ENCODE measurements at regions not wholly inside any gene's neighbourhood (a gene's known extent, or its start where the extent isn't known, plus 50 kb on each side); places are given as distances from the start of the nearest gene placed in this dataset.

- no peaks in the 10 kb centered on the region for H3K9me3 ChIP-seq (ENCODE audit: control insufficient read depth in 2 of 2, low read length in 2 of 2)
- H3K36me3 ChIP-seq (ENCODE audit: control insufficient read depth in 2 of 2, insufficient read depth in 2 of 2, low read length in 2 of 2): no peaks in the 10 kb centered on the region
- H3K4me3 ChIP-seq (ENCODE audit: low read length in 2 of 2): no peak overlapping the region
- no peaks in the 10 kb centered on the region for H3K27me3 ChIP-seq (ENCODE audit: control insufficient read depth in 2 of 2, insufficient read depth in 2 of 2, low read length in 2 of 2)
- no peak overlapping the region for H3K27ac ChIP-seq (ENCODE audit: low read depth in 2 of 2, low read length in 2 of 2)
- no peak overlapping the region for H3K9ac ChIP-seq (ENCODE audit: low read depth in 1 of 2, low read length in 2 of 2)
- H3K4me1 ChIP-seq (ENCODE audit: control insufficient read depth in 2 of 2, insufficient read depth in 2 of 2, low read length in 2 of 2): no peaks in the 10 kb centered on the region
Observed at GRCh38 chr18:42228581-42228980, 273.5 kb downstream of the PIK3C3 start.

DNA sequence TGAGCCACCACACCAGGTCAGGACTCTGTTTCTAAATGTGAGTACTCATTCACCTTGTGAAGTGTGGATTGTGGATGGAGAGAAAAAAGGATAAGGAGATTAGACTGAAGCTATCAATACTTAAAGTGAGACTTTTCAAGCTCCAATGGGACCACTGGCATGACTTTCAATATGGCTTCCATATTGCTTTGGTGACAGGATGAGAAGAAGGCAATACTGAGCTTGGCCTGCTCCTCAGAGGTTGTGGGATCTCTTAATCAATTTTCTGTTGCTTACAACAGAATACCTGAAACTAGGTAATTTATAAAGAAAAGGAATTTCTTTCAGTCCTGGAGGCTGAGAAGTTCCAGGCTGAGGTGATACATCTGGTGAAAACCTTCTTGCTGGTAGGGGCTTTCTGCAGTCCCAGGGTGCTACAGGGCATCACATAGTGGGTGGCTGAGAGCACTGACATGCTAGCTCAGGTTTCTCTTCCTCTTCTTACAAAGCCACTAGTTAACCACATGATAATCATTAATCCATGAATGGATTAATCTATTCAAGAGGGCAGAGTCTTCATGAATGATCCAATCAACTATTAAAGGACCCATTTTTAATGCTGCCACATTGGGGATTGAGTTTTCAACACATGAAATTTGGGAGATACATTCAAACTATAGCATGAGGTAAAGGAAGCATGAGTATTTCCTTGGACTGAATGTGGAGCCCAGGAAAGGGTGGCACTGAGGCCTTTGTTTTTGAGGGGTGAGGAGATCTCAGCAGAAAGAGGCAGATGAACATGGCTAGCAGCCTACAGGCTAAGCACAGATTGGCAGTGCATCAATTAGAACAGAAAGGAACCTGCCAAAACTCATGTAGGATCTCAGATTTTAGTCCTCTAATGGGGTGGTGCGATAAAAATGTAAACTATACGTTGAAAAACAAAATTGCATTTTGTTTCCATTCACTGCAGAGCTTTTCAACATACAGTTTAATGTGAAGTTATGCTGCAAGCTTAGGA, 274.5 kb downstream of the PIK3C3 start:
- Histone ChIP-seq H3K36me3 (ENCODE audit: control insufficient read depth in 2 of 2, insufficient read depth in 2 of 2, low read length in 2 of 2) (no peaks in the 10 kb centered on the region), H3K9me3 (ENCODE audit: control insufficient read depth in 2 of 2, low read length in 2 of 2) (no peaks in the 10 kb centered on the region), H3K4me1 (ENCODE audit: control insufficient read depth in 2 of 2, insufficient read depth in 2 of 2, low read length in 2 of 2) (no peaks in the 10 kb centered on the region), H3K27ac (ENCODE audit: low read depth in 2 of 2, low read length in 2 of 2) (no peak overlapping the region), H3K9ac (ENCODE audit: low read depth in 1 of 2, low read length in 2 of 2) (no peak overlapping the region), H3K27me3 (ENCODE audit: control insufficient read depth in 2 of 2, insufficient read depth in 2 of 2, low read length in 2 of 2) (no peaks in the 10 kb centered on the region), H3K4me3 (ENCODE audit: low read length in 2 of 2) (no peak overlapping the region)

- Histone ChIP-seq H3K27ac (ENCODE audit: low read depth in 2 of 2, low read length in 2 of 2) (no peak overlapping the region), H3K4me3 (ENCODE audit: low read length in 2 of 2) (no peak overlapping the region), H3K4me1 (ENCODE audit: control insufficient read depth in 2 of 2, insufficient read depth in 2 of 2, low read length in 2 of 2) (no peaks in the 10 kb centered on the region), H3K27me3 (ENCODE audit: control insufficient read depth in 2 of 2, insufficient read depth in 2 of 2, low read length in 2 of 2) (no peaks in the 10 kb centered on the region), H3K9ac (ENCODE audit: low read depth in 1 of 2, low read length in 2 of 2) (no peak overlapping the region), H3K9me3 (ENCODE audit: control insufficient read depth in 2 of 2, low read length in 2 of 2) (no peaks in the 10 kb centered on the region), H3K36me3 (ENCODE audit: control insufficient read depth in 2 of 2, insufficient read depth in 2 of 2, low read length in 2 of 2) (no peaks in the 10 kb centered on the region)
Observed at GRCh38 chr18:42230636-42231035, 275.6 kb downstream of the PIK3C3 start.

DNA sequence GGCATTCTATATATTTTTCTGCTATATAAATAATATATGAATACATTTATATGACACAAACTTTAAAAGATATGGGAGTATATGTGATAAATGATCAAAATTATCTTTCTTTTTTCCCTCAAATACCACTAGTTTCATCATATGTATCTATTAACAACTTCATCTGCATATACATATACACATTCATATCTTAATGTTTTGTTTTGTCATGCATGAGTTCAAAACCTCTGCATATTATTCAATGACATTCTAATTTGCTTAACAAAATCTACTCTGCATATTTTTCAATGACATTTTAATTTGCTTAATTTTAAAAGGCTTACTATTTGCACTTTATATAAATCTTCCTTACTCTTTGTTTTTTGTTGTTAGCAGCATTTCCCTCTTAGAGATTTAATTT, 276.2 kb downstream of the PIK3C3 start:
- Histone ChIP-seq H3K9ac (ENCODE audit: low read depth in 1 of 2, low read length in 2 of 2) (no peak overlapping the region), H3K4me3 (ENCODE audit: low read length in 2 of 2) (no peak overlapping the region), H3K36me3 (ENCODE audit: control insufficient read depth in 2 of 2, insufficient read depth in 2 of 2, low read length in 2 of 2) (no peaks in the 10 kb centered on the region), H3K4me1 (ENCODE audit: control insufficient read depth in 2 of 2, insufficient read depth in 2 of 2, low read length in 2 of 2) (no peaks in the 10 kb centered on the region), H3K27me3 (ENCODE audit: control insufficient read depth in 2 of 2, insufficient read depth in 2 of 2, low read length in 2 of 2) (no peaks in the 10 kb centered on the region), H3K9me3 (ENCODE audit: control insufficient read depth in 2 of 2, low read length in 2 of 2) (no peaks in the 10 kb centered on the region), H3K27ac (ENCODE audit: low read depth in 2 of 2, low read length in 2 of 2) (no peak overlapping the region)

DNA sequence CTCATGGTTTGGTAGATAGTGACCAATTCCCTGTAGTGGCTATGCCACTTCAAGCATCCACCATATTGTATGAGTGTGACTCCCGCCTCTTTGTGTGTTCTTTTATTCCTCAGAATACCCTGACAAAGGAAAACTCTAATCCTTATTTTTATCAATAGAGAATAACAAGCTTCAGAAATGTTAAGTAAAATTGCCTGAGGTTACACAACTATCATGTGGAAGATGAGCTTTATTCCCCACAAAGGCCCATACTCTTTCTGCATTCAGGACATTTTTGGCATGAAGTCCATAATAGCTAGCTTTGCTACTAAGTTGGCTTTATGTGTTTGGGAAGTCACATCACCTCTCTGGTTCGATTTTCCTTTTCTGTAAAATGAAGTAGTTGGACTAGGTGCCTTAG, 276.8 kb downstream of the PIK3C3 start:
- Histone ChIP-seq H3K27me3 (ENCODE audit: control insufficient read depth in 2 of 2, insufficient read depth in 2 of 2, low read length in 2 of 2) (no peaks in the 10 kb centered on the region), H3K27ac (ENCODE audit: low read depth in 2 of 2, low read length in 2 of 2) (no peak overlapping the region), H3K9ac (ENCODE audit: low read depth in 1 of 2, low read length in 2 of 2) (no peak overlapping the region), H3K4me1 (ENCODE audit: control insufficient read depth in 2 of 2, insufficient read depth in 2 of 2, low read length in 2 of 2) (no peaks in the 10 kb centered on the region), H3K4me3 (ENCODE audit: low read length in 2 of 2) (no peak overlapping the region), H3K36me3 (ENCODE audit: control insufficient read depth in 2 of 2, insufficient read depth in 2 of 2, low read length in 2 of 2) (no peaks in the 10 kb centered on the region), H3K9me3 (ENCODE audit: control insufficient read depth in 2 of 2, low read length in 2 of 2) (no peaks in the 10 kb centered on the region)

DNA sequence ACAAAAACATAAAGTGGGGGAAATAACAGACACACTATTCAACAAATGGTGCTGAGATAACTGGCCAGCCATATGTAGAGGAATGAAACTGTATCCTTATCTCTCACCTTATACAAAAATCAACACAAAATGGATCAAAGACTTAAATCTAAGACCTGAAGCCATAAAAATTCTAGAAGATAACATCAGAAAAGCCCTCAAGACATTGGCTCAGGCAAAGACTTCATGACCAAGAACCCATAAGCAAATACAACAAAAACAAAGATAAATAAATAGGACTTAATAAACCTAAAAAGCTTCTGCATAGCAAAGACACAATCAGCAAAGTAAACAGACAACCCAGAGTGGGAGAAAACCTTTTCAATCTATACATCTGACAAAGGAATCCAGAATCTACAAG, 278.9 kb downstream of the PIK3C3 start:
- no peak overlapping the region for H3K27ac ChIP-seq (ENCODE audit: low read depth in 2 of 2, low read length in 2 of 2)

DNA sequence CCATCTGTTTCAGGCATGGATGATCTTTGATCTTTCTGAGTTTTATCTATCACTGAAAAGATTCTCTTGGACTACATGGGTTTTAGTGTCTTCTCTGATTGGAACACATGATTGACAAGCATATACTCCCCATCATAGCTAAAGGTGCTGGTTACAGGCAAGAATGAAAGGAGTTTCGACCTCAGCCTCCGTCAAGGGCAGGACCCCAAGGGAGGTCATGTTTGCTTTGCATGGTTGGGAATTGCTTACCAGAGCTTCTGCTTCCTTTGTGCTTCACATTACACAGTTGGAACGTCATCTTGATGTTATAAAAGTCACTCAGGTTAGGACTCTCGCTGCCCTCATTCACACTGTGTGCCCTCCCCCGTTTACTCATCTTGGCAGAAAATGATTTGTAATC, 287.7 kb downstream of the PIK3C3 start:
- Histone ChIP-seq H3K9me3 (ENCODE audit: control insufficient read depth in 2 of 2, low read length in 2 of 2) (no peaks in the 10 kb centered on the region), H3K4me3 (ENCODE audit: low read length in 2 of 2) (no peak overlapping the region), H3K36me3 (ENCODE audit: control insufficient read depth in 2 of 2, insufficient read depth in 2 of 2, low read length in 2 of 2) (no peaks in the 10 kb centered on the region), H3K27me3 (ENCODE audit: control insufficient read depth in 2 of 2, insufficient read depth in 2 of 2, low read length in 2 of 2) (no peaks in the 10 kb centered on the region), H3K27ac (ENCODE audit: low read depth in 2 of 2, low read length in 2 of 2) (no peak overlapping the region), H3K9ac (ENCODE audit: low read depth in 1 of 2, low read length in 2 of 2) (no peak overlapping the region), H3K4me1 (ENCODE audit: control insufficient read depth in 2 of 2, insufficient read depth in 2 of 2, low read length in 2 of 2) (no peaks in the 10 kb centered on the region)

More for the DNA sequence above, 278.9 kb downstream of the PIK3C3 start:
- Histone ChIP-seq H3K9me3 (ENCODE audit: control insufficient read depth in 2 of 2, low read length in 2 of 2) (no peaks in the 10 kb centered on the region), H3K4me1 (ENCODE audit: control insufficient read depth in 2 of 2, insufficient read depth in 2 of 2, low read length in 2 of 2) (no peaks in the 10 kb centered on the region), H3K4me3 (ENCODE audit: low read length in 2 of 2) (no peak overlapping the region), H3K36me3 (ENCODE audit: control insufficient read depth in 2 of 2, insufficient read depth in 2 of 2, low read length in 2 of 2) (no peaks in the 10 kb centered on the region), H3K27me3 (ENCODE audit: control insufficient read depth in 2 of 2, insufficient read depth in 2 of 2, low read length in 2 of 2) (no peaks in the 10 kb centered on the region), H3K9ac (ENCODE audit: low read depth in 1 of 2, low read length in 2 of 2) (no peak overlapping the region)

- H3K36me3 ChIP-seq (ENCODE audit: control insufficient read depth in 2 of 2, insufficient read depth in 2 of 2, low read length in 2 of 2): no peaks in the 10 kb centered on the region
- H3K27me3 ChIP-seq (ENCODE audit: control insufficient read depth in 2 of 2, insufficient read depth in 2 of 2, low read length in 2 of 2): no peaks in the 10 kb centered on the region
- H3K4me3 ChIP-seq (ENCODE audit: low read length in 2 of 2): no peak overlapping the region
- H3K9ac ChIP-seq (ENCODE audit: low read depth in 1 of 2, low read length in 2 of 2): no peak overlapping the region
- H3K27ac ChIP-seq (ENCODE audit: low read depth in 2 of 2, low read length in 2 of 2): no peak overlapping the region
- no peaks in the 10 kb centered on the region for H3K9me3 ChIP-seq (ENCODE audit: control insufficient read depth in 2 of 2, low read length in 2 of 2)
- no peaks in the 10 kb centered on the region for H3K4me1 ChIP-seq (ENCODE audit: control insufficient read depth in 2 of 2, insufficient read depth in 2 of 2, low read length in 2 of 2)
Observed at GRCh38 chr18:42245137-42245536, 290.1 kb downstream of the PIK3C3 start.

GRCh38 chr18:42255908-42256765, 301.1 kb downstream of the PIK3C3 start:
- Histone ChIP-seq H3K4me3 (ENCODE audit: low read length in 2 of 2) (no peak overlapping the region), H3K27ac (ENCODE audit: low read depth in 2 of 2, low read length in 2 of 2) (no peak overlapping the region), H3K27me3 (ENCODE audit: control insufficient read depth in 2 of 2, insufficient read depth in 2 of 2, low read length in 2 of 2) (no peaks in the 10 kb centered on the region), H3K4me1 (ENCODE audit: control insufficient read depth in 2 of 2, insufficient read depth in 2 of 2, low read length in 2 of 2) (no peaks in the 10 kb centered on the region), H3K36me3 (ENCODE audit: control insufficient read depth in 2 of 2, insufficient read depth in 2 of 2, low read length in 2 of 2) (no peaks in the 10 kb centered on the region), H3K9me3 (ENCODE audit: control insufficient read depth in 2 of 2, low read length in 2 of 2) (no peaks in the 10 kb centered on the region), H3K9ac (ENCODE audit: low read depth in 1 of 2, low read length in 2 of 2) (no peak overlapping the region)

Measured in mucosa of rectum (tissue), 2 donors.